K562 (cell line): ENCODE measurements at regions not wholly inside any gene's neighbourhood (a gene's known extent, or its start where the extent isn't known, plus 50 kb on each side); places are given as distances from the start of the nearest gene placed in this dataset.

ENCODE experiments used
- ATAC-seq: fragments of 200-7000 bp; cut with Tn5 transposase; 3 replicates; pipeline ENCODE4 v1.9.1; 2020; ENCODE audit warnings: moderate library complexity
- BruUV-seq: library from RNA; stranded (reverse); fragments of 400-500 nt; replicated peaks from 2 replicates; lab custom pipeline; 2021; lab: Mats Ljungman, UMichigan
- CTCF ChIA-PET: fragments of 300-600 bp; formaldehyde crosslinking; extraction: SDS; loops from one replicate; lab custom pipeline; 2021; ENCODE audit warnings: low intra/inter-chr PET ratio; lab: Yijun Ruan, JAX
- POLR2A ChIA-PET: fragments of 300-600, 350-650 bp; sonication (Branson Sonifier 250); formaldehyde crosslinking; extraction: SDS; loops from one replicate; lab custom pipeline; 2021; ENCODE audit warnings: antibody characterized with exemption, inconsistent platforms; lab: Yijun Ruan, JAX
- DNase-seq, 4 experiments: peaks; one replicate each; pipeline versions ENCODE4 v3.0.0 to v3.0.0-alpha.2; 2011 to 2018; ENCODE audit warnings: low spot score in 3 of 4, mixed read lengths in 3 of 4; ENCODE audit errors: extremely low read depth in 1 of 4
- FAIRE-seq: peaks from 2 replicates; lab custom pipeline; 2011; peaks lifted over from hg19 to GRCh38; lab: Jason Lieb, UNC
- H2AFZ ChIP-seq: 2 replicates; pipeline ENCODE4 v1.6.0; 2011; ENCODE audit warnings: low read depth, low read length, control low read depth, inconsistent platforms
- H3K27ac ChIP-seq: fragments of 200-600 bp; 3 replicates; pipeline ENCODE4 v1.8.0; 2011; ENCODE audit warnings: low read depth, mild to moderate bottlenecking, control low read depth, inconsistent platforms, low read length, moderate library complexity, mixed read lengths; ENCODE audit errors: extremely low read depth
- H3K27me3 ChIP-seq, 2 experiments: fragments of 300-600 bp in 1 of 2; 2 replicates in 1 of 2; 3 replicates in 1 of 2; pipeline versions ENCODE4 v1.6.0 to v1.8.0; 2011; ENCODE audit warnings: inconsistent platforms in 2 of 2, low read length in 2 of 2, mild to moderate bottlenecking in 1 of 2, mixed read lengths in 1 of 2, moderate library complexity in 1 of 2; ENCODE audit not compliant: control insufficient read depth in 2 of 2, insufficient read depth in 2 of 2
- H3K36me3 ChIP-seq: fragments of 300-600 bp; 3 replicates; pipeline ENCODE4 v1.8.0; 2011; ENCODE audit warnings: mild to moderate bottlenecking, low read length, inconsistent platforms; ENCODE audit not compliant: control insufficient read depth, insufficient read depth
- H3K4me1 ChIP-seq, 2 experiments: fragments of 200-600 bp in 1 of 2; replicated peaks in 1 of 2; 2 replicates in 1 of 2; 3 replicates in 1 of 2; pipeline versions ENCODE4 v1.5.1 to v1.8.0; 2011; ENCODE audit warnings: inconsistent platforms in 2 of 2, low read length in 2 of 2, mild to moderate bottlenecking in 1 of 2, mixed read lengths in 1 of 2, moderate library complexity in 1 of 2; ENCODE audit not compliant: control insufficient read depth in 2 of 2, insufficient read depth in 2 of 2
- H3K4me2 ChIP-seq: 2 replicates; pipeline ENCODE4 v1.6.1; 2011; ENCODE audit warnings: low read length, control low read depth, inconsistent platforms, mixed read lengths; ENCODE audit not compliant: insufficient read depth
- H3K4me3 ChIP-seq: fragments of 200-600 bp; sonication (generic), shearing (Covaris generic); 2 replicates; pipeline ENCODE4 v1.5.1; 2016; ENCODE audit warnings: control low read depth, inconsistent platforms
- H3K79me2 ChIP-seq: fragments of 200-600 bp; 3 replicates; pipeline ENCODE4 v1.8.0; 2011; ENCODE audit warnings: low read length, inconsistent platforms; ENCODE audit not compliant: control insufficient read depth, insufficient read depth
- H3K9ac ChIP-seq, 2 experiments: 2 replicates each; pipeline versions ENCODE4 v1.6.0 to v1.6.1; 2011; ENCODE audit warnings: low read depth in 2 of 2, low read length in 2 of 2, control low read depth in 1 of 2, inconsistent platforms in 1 of 2, mild to moderate bottlenecking in 1 of 2, mixed read lengths in 1 of 2; ENCODE audit not compliant: insufficient read depth in 1 of 2
- H3K9me1 ChIP-seq: one replicate; pipeline ENCODE4 v1.6.0; 2011; ENCODE audit warnings: inconsistent platforms, mild to moderate bottlenecking, low read length, moderate library complexity; ENCODE audit not compliant: control insufficient read depth, insufficient read depth
- H3K9me3 ChIP-seq: replicated peaks from 2 replicates; pipeline ENCODE4 v1.5.1; 2011; ENCODE audit warnings: low read depth, low read length, inconsistent platforms; ENCODE audit not compliant: control insufficient read depth, insufficient read depth
- H4K20me1 ChIP-seq: replicated peaks from 2 replicates; pipeline ENCODE4 v1.6.1; 2011; ENCODE audit warnings: low read length, inconsistent platforms, mixed read lengths; ENCODE audit not compliant: control insufficient read depth, insufficient read depth
- CBX2 ChIP-seq: fragments of 200-600 bp; sonication (generic); IDR thresholded peaks from one replicate; pipeline ENCODE4 v1.6.1; 2012; ENCODE audit warnings: mild to moderate bottlenecking, low read length, inconsistent platforms; ENCODE audit not compliant: insufficient read depth, poor library complexity, severe bottlenecking
- CTCFL ChIP-seq: IDR thresholded peaks from 2 replicates; pipeline ENCODE4 v1.6.1; 2011; ENCODE audit warnings: borderline replicate concordance, low read depth, mild to moderate bottlenecking, moderate library complexity, low read length; ENCODE audit not compliant: insufficient read depth, poor library complexity, severe bottlenecking
- ETV6 ChIP-seq, 3 experiments: fragments of 150-350 bp in 1 of 3; sonication (generic) in 1 of 3; formaldehyde crosslinking in 1 of 3; IDR thresholded peaks; 2 replicates each; pipeline versions ENCODE4 v1.6.1 to v1.8.0; 2014 to 2022; ENCODE audit warnings: borderline replicate concordance in 2 of 3, low read depth in 2 of 3, antibody characterized with exemption in 1 of 3, low read length in 1 of 3, mild to moderate bottlenecking in 1 of 3, missing genetic modification reagents in 1 of 3
- NEUROD1 ChIP-seq: fragments of 150-350 bp; IDR thresholded peaks from 2 replicates; pipeline ENCODE4 v1.6.1; 2014; ENCODE audit warnings: borderline replicate concordance, low read length, low read depth; ENCODE audit not compliant: partially characterized antibody
- PCBP2 ChIP-seq: fragments of 200-400 bp; formaldehyde crosslinking; IDR thresholded peaks from 2 replicates; pipeline ENCODE4 v1.6.1; 2018; ENCODE audit warnings: low read length, low read depth, mild to moderate bottlenecking, moderate library complexity; ENCODE audit not compliant: poor library complexity, severe bottlenecking
- TBP ChIP-seq: optimal IDR thresholded peaks from 2 replicates; pipeline ENCODE3; 2011; ENCODE audit warnings: low read depth, low read length, improper control_type of control experiment
- ZBTB43 ChIP-seq: sonication (generic); formaldehyde crosslinking; IDR thresholded peaks from 2 replicates; pipeline ENCODE4 v1.8.0; 2023; ENCODE audit warnings: mild to moderate bottlenecking, missing genetic modification reagents
- ZEB2 ChIP-seq: fragments of 450-650 bp; IDR thresholded peaks from 2 replicates; pipeline ENCODE4 v1.6.1; 2016
- ZNF197 ChIP-seq: fragments of 200-800 bp; sonication (Bioruptor generic); IDR thresholded peaks from 2 replicates; pipeline ENCODE4 v1.6.1; 2016; ENCODE audit warnings: low read depth, missing genetic modification characterization, missing compliant biosample characterization
- ZNF408 ChIP-seq: fragments of 250-450 bp; sonication (Bioruptor Pico); IDR thresholded peaks from 2 replicates; pipeline ENCODE4 v1.4.0; 2020; ENCODE audit warnings: low read depth, mild to moderate bottlenecking, moderate library complexity
- WGBS: fragments of 100-300 bp; shearing (Covaris generic); methylation state at CpG from one replicate; pipeline ENCODE4 v1.1.6; 2016; ENCODE audit warnings: low coverage, mixed read lengths; ENCODE audit not compliant: insufficient coverage; ENCODE audit errors: missing lambda C conversion rate; 5-methylcytosine and 5-hydroxymethylcytosine counted together
- in situ Hi-C: fragments of 300-500 bp; cut with MboI; formaldehyde crosslinking; loops from 4 replicates; pipeline ENCODE4 v1.15.0; 2018; ENCODE audit warnings: inconsistent platforms, mixed read lengths
- intact Hi-C: fragments of 100-400 bp; cut with micrococcal nuclease; formaldehyde crosslinking; loops from 2 replicates; pipeline ENCODE4 v1.14.2; 2022

- no peak overlapping the region for H3K27ac ChIP-seq
- H3K9me1 ChIP-seq: no peaks in the 10 kb centered on the region
- no peaks in the 10 kb centered on the region for H3K27me3 ChIP-seq
- peaks cover 12% of the 10 kb centered on the region; the same call in 2 of the 3 replicates for H3K36me3 ChIP-seq
- H3K4me2 ChIP-seq: no peak overlapping the region
- H3K79me2 ChIP-seq: peaks cover 22% of the 10 kb centered on the region
- 0 out of 2 replicates have a peak, but pooled peaks cover 3% of the 10 kb centered on the region for H4K20me1 ChIP-seq
- H3K9me3 ChIP-seq: no peaks in the 10 kb centered on the region
- WGBS: 95% methylated on average over 4 of the region's 5 CpGs
- DNase-seq (no peak), ATAC-seq (no peak), FAIRE-seq (no peak)
- H3K4me1 ChIP-seq: no peaks in the 10 kb centered on the region
- intact Hi-C loops (no loop called here), in situ Hi-C loops (no loop called here)
- H3K4me3 ChIP-seq: no peak overlapping the region
- POLR2A ChIA-PET: no interaction called here
- TF ChIP-seq CTCFL (no peak), TBP (no peak), CBX2 (no peak), ZBTB43 (no peak), PCBP2 (no peak), ZNF197 (CRISPR knock-in tag) (no peak), ZEB2 (no peak), ZNF408 (CRISPR knock-in tag) (no peak), NEUROD1 (no peak), ETV6 (IDR thresholded peaks at IDR 0.05; ENCODE audit: borderline replicate concordance in 1 of 2, low read depth in 2 of 2, low read length in 1 of 2) (no peak), ETV6 (CRISPR knock-in tag; IDR thresholded peaks at IDR 0.05; ENCODE audit: borderline replicate concordance) (no peak)
- H3K9ac ChIP-seq: no peak overlapping the region
- no TSS peak for BruUV-seq
- H2AFZ ChIP-seq: no peak overlapping the region
- CTCF ChIA-PET: no interaction called here
Measured at GRCh38 chr22:47654922-47655491, 892.6 kb downstream of the TBC1D22A start.
